GM21576 (cell line): ENCODE measurements at regions not wholly inside any gene's neighbourhood (a gene's known extent, or its start where the extent isn't known, plus 50 kb on each side); places are given as distances from the start of the nearest gene placed in this dataset.
"Not testable (repeated sequence)": the region's sequence is repeated elsewhere in the genome, so short reads cannot be mapped to it uniquely, and the experiment has no call there.

Experiments used
- ATAC-seq: cut with Tn5 transposase; IDR thresholded peaks from one replicate; pipeline ENCODE4 v1.9.1; 2021; ENCODE audit warnings: mild to moderate bottlenecking, moderate library complexity; ENCODE audit not compliant: unreplicated experiment

GRCh38 chr6:67458265-67458664 is 1176.8 kb upstream of the ADGRB3 start:
- no peak for ATAC-seq

DNA sequence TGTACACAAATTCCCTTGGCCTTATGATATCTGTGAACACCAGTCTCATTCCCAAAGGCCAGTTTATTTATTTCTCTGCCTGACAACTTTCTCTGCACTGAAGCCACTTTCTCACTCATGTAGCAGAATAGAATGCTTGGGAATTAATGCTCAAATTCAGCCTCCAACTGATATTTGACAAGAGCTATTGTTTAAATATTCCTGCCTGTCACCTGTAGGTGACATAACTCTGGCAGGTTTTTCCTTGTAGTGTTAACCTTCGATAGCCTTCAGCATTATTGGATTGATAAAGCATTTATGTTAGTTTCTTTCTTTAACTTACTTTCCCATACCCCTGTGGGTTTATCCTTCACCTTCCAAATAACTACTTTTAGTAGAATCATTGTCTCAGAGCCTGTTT is 1183.2 kb upstream of the ADGRB3 start:
- ATAC-seq, result no peak

DNA sequence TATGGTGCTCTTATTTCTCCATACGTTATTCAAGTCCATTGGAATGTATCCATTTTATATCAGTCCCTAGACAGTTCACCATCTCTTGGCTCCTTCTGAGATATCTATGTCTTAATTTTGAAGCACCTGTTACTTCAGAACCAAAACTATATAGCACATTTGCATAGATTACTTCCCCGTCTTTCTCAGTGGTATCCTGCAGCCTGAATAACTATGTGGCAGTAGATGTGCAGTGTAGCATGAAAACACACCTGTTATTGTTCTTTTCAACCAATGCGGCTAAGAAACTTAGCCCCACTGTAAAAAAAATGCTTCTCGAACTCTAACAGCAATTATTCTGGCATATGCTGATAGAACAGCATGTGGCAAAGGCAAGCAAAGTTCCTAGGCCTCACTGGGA is 1184.4 kb upstream of the ADGRB3 start:
- ATAC-seq, result no peak

DNA sequence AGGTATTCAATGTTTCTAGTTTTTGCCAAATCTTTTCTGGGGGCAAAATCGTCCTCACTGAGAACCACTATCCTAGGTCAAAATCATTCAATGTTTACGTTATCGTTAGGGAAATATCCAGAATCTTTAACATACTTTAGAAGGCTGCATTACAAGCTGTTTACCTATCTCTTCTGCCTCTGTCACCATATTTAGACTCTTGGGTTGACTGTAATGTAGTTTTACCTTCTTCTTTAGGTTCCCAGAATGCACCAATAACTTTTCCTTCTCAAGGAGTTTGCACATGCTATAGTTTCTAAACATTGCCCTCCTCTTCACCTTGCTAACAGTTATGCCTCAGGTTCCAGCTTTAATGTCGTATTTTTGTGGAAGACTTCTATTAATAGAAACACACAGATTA is 1185.5 kb upstream of the ADGRB3 start:
- ATAC-seq, result no peak

- ATAC-seq, result no peak
These were observed 1202.0 kb upstream of the ADGRB3 start for GRCh38 chr6:67433124-67433523.

DNA sequence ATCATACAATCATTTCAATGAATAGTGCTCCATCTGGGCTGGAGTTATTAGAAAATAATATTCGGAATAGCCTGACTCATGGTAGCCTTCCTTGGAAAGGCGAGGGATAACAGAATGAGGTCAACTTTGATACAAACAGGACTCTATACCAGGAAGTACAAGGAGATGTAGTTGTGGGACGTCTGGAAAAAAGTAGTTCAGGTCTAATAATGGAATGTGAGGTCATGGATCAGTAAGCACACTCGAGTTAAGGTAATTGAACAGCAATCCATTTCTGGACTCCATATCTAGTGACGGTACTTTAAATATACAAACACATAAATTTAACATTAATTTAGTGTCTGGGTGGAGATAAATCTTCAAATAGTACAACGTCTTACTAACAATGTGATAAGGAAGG is 1204.0 kb upstream of the ADGRB3 start:
- ATAC-seq, result no peak

DNA sequence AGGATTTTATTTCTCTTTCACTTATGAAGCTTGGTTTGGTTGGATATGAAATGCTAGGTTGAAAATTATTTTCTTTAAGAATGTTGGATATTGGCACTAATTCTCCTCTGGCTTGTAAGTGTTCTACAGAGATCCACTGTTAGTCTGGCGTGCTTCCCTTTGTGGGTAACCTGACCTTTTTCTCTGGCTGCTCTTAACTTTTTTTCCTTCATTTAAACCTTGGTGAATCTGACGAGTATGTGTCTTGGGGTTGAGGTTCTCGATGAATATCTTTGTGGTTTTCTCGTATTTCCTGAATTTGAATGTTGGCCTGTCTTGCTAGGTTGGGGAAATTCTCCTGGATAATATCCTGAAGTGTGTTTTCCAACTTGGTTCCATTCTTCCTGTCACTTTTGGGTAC is 1208.4 kb upstream of the ADGRB3 start:
- not testable (repeated sequence) for ATAC-seq

- ATAC-seq, result no peak
These were observed 1223.0 kb upstream of the ADGRB3 start for GRCh38 chr6:67412035-67412434.

DNA sequence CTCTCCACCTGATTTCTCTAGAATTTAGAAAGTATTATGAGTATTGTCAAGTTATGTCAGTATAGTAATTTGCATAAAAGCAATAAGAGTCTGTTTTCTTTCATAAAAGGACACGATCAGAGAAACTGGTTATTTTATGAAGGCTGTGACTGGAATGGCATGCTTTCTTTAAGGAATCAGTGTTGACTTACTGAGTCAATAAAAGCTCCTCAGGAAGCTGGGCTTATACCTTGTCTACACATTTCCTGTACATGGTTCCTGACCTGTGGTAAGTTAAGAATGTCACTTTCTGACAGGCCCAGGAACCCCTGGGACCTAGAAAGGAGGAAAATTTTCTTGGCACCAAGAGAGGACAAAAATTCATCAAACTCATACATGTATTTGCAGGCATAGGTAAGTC is 1224.0 kb upstream of the ADGRB3 start:
- ATAC-seq, result no peak

DNA sequence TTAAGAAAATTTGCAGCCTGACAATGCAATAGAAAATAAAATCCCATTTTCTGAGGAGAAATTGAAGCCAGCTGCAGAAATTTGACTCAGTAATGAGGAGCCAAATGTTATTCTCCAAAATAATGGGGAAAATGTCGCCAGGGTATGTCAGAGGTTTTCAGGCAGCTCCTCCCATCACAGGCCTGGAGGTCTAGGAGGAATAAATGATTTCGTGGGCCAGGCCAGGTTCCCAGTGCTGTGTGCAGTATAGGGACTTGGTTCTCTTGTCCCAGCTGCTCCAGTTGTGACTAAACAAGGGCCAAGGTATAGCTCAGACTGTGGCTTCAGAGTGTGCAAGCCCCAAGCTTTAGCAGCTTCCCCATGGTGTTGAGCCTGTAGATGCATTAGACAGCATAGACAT is 1240.8 kb upstream of the ADGRB3 start:
- ATAC-seq, result no peak

- ATAC-seq, result no peak
These were observed 1241.7 kb upstream of the ADGRB3 start for GRCh38 chr6:67393356-67393755.

GRCh38 chr6:67391955-67392354 is 1243.1 kb upstream of the ADGRB3 start:
- ATAC-seq, result no peak

- ATAC-seq, result no peak
These were observed 1265.4 kb upstream of the ADGRB3 start for GRCh38 chr6:67369679-67370078.

DNA sequence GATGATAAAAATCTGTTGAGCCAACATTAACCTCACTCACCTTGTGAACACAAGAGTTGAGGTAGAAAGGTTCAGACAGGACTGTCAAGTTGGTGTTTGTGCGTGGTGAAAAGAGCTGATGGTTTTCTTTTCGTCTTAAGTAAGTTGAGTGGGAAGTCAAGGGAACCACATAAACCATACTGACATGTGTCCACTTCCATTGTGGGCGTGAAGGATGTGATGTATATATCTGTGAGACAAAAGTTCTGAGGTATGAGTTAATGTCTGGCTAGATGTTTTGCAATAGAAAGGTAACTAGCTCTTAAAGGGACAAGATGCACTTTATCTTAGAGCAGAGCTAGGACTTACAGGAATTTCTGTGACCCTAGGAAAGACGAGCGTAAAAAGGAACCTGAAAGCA is 1272.1 kb upstream of the ADGRB3 start:
- ATAC-seq, result no peak

GRCh38 chr6:67361264-67361663 is 1273.8 kb upstream of the ADGRB3 start:
- ATAC-seq, result no peak

DNA sequence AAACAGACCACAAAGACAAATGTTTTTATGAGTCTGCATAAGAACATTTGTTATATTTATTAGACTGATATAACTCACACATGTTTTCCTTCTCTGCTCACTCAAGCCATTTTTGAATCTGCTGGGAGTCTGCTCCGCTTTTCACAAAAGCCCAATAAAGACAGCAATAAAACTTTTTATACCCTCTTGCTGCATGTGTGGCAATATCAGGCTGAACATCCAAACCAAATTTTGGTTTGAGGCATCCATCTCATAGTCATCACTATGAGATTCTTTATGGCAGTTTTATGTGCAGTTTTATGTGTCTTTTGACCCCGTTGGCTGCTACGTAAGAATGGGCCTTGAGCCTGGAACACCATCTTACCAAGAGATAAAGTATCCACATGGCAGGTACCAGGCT is 1276.8 kb upstream of the ADGRB3 start:
- no peak for ATAC-seq

GRCh38 chr6:67353861-67354260 is 1281.2 kb upstream of the ADGRB3 start:
- ATAC-seq, result no peak

GRCh38 chr6:67352717-67353116 is 1282.4 kb upstream of the ADGRB3 start:
- ATAC-seq, result no peak

- ATAC-seq, result no peak
These were observed 1284.4 kb upstream of the ADGRB3 start for GRCh38 chr6:67350729-67351128.

DNA sequence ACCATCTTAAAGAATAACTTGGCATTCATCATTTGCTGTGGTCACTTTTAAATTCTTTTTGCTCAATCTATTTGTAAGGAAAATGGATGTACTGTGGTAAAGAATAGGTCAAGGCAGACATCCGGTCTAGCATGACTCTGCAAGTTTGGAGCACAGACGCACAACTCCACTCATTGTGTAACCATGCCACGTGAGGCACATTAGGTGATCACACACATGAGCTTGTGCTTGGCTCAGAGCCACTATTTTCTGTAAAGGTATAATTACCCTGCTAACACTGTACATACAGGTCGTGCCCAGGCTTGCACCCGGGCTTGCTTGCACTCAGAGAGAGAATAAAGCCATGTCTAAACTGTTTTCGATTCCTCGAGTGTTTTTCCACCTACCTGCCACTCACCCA is 1289.1 kb upstream of the ADGRB3 start:
- no peak for ATAC-seq

- ATAC-seq, result no peak
These were observed 1299.1 kb upstream of the ADGRB3 start for GRCh38 chr6:67336014-67336413.

DNA sequence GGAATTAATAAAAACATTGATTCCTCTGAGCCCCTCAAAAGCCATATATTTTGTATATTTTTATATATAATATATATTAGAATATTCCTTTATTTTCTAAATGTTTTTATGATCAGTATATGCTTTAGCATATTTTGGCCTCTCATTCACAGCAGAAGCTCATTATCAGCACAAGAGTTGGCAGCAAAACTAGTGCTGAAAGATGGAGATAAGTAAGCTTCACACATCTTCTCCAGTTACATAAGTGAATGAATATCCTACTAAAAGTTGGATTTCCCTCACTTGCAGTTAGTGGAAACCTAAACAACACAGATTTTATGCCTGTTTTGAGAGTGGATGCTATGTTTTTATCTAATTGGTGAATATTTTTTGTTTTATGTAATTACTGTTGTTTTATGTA is 1303.8 kb upstream of the ADGRB3 start:
- ATAC-seq, result no peak

DNA sequence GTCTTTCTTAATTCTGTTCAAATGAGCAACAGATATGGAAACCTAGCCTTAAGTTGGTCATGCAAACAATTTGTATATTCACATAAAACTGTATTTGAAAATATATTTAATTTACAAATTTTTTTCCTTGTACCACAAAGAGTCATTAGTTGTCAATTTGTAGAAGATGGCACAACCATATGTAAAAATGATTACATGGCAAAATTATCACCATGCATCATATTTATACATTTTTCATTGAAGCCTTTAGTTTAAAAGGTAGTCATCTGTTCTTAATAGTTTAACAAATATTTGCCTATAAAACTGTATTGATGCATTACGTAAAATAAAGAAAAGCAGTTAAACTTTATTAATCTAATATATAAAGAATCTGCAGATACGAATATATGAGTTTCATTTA is 1306.8 kb upstream of the ADGRB3 start:
- ATAC-seq, result no peak

DNA sequence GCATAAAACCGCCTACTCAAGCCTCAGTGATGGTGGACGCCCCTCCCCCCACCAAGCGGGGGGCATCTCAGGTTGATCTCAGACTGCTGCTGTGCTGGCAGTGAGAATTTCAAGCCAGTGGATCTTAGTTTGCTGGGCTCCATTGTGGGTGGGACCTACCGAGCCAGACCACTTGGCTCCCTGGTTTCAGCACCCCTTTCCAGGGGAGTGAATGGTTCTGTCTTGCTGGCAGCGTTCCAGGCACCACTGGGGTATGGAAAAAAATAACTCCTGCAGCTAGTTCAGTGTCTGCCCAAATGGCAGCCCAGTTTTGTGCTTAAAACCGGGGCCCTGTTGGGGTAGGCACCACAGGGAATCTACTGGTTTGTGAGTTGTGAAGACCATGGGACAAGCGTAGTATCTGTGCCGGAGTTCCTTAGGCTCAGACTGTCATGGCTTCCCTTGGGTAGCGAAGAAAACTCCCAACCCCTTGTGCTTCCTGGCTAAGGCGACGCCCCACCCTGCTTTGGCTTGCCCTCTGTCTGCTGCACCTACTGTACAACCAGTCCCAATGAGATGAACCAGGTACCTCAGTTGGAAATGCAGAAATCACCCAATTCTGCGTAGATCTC is 1334.5 kb upstream of the ADGRB3 start:
- no peak for ATAC-seq
